GM12878 (cell line): ENCODE measurements at regions not wholly inside any gene's neighbourhood (a gene's known extent, or its start where the extent isn't known, plus 50 kb on each side); places are given as distances from the start of the nearest gene placed in this dataset.

Experiments used
- CTCF ChIP-seq, 3 experiments: IDR thresholded peaks in 2 of 3; conservative IDR thresholded peaks in 1 of 3; 2 replicates each; pipeline ENCODE4 v1.5.1; 2011; ENCODE audit warnings: low read depth in 3 of 3, low read length in 3 of 3, mild to moderate bottlenecking in 3 of 3, control low read depth in 2 of 3, moderate library complexity in 2 of 3, inconsistent platforms in 1 of 3, mixed read lengths in 1 of 3; ENCODE audit not compliant: control insufficient read depth in 2 of 3, insufficient read depth in 1 of 3; ENCODE audit errors: extremely low read depth in 1 of 3
- MLLT1 ChIP-seq: fragments of 450-650 bp; IDR thresholded peaks from 2 replicates; pipeline ENCODE4 v1.6.1; 2016; ENCODE audit warnings: mild to moderate bottlenecking
- ZBTB11 ChIP-seq: fragments of 450-650 bp; formaldehyde crosslinking; IDR thresholded peaks from 2 replicates; pipeline ENCODE4 v1.5.0; 2022; ENCODE audit warnings: mild to moderate bottlenecking, missing genetic modification characterization
- ZNF622 ChIP-seq: fragments of 450-650 bp; IDR thresholded peaks from 2 replicates; pipeline ENCODE4 v1.6.1; 2017; ENCODE audit warnings: mild to moderate bottlenecking, inconsistent platforms

GRCh38 chr1:22207511-22208267, 64.8 kb upstream of the WNT4 start (continued):
- TF ChIP-seq ZNF622: no peak
- no peak for TF ChIP-seq ZBTB11
- no peak for TF ChIP-seq CTCF (IDR thresholded peaks at IDR 0.05 in 2 of 3, conservative IDR thresholded peaks at IDR 0.05 in 1 of 3; ENCODE audit: control insufficient read depth in 2 of 3, extremely low read depth in 1 of 3, insufficient read depth in 1 of 3, low read depth in 3 of 3, low read length in 3 of 3)
- TF ChIP-seq MLLT1: no peak
